G401.6 (cell line): ENCODE measurements at regions not wholly inside any gene's neighbourhood (a gene's known extent, or its start where the extent isn't known, plus 50 kb on each side); places are given as distances from the start of the nearest gene placed in this dataset.
"Not testable (repeated sequence)": the region's sequence is repeated elsewhere in the genome, so short reads cannot be mapped to it uniquely, and the experiment has no call there.

Experiments used
- FAIRE-seq: peaks from 2 replicates; lab custom pipeline; 2012; peaks lifted over from hg19 to GRCh38; lab: Jason Lieb, UNC

- no peak for FAIRE-seq
Measured at GRCh38 chr19:27876976-27877512, 1335.9 kb downstream of the UQCRFS1 start.

GRCh38 chr19:27876489-27876888 is 1336.5 kb downstream of the UQCRFS1 start:
- FAIRE-seq, result no peak

GRCh38 chr19:27872370-27872769 is 1340.6 kb downstream of the UQCRFS1 start:
- no peak for FAIRE-seq

- FAIRE-seq, result no peak
Measured at GRCh38 chr19:27870293-27870692, 1342.7 kb downstream of the UQCRFS1 start.

GRCh38 chr19:27868007-27868406 is 1344.9 kb downstream of the UQCRFS1 start:
- FAIRE-seq, result no peak

- no peak for FAIRE-seq
Measured at GRCh38 chr19:27865927-27866777, 1346.8 kb downstream of the UQCRFS1 start.

GRCh38 chr19:27861411-27861975 is 1351.5 kb downstream of the UQCRFS1 start:
- FAIRE-seq, result no peak

- no peak for FAIRE-seq
Measured at GRCh38 chr19:27860309-27860934, 1352.5 kb downstream of the UQCRFS1 start.

- no peak for FAIRE-seq
Measured at GRCh38 chr19:27859689-27860088, 1353.3 kb downstream of the UQCRFS1 start.

- no peak for FAIRE-seq
Measured at GRCh38 chr19:27858981-27859581, 1353.9 kb downstream of the UQCRFS1 start.

- not testable (repeated sequence) for FAIRE-seq
Measured at GRCh38 chr19:27852931-27853330, 1360.0 kb downstream of the UQCRFS1 start.

GRCh38 chr19:27851543-27852060 is 1361.3 kb downstream of the UQCRFS1 start:
- FAIRE-seq, result no peak

- no peak for FAIRE-seq
Measured at GRCh38 chr19:27851002-27851481, 1361.9 kb downstream of the UQCRFS1 start.

- FAIRE-seq, result no peak
Measured at GRCh38 chr19:27846944-27847343, 1366.0 kb downstream of the UQCRFS1 start.

GRCh38 chr19:27844261-27844660 is 1368.7 kb downstream of the UQCRFS1 start:
- FAIRE-seq, result no peak

- FAIRE-seq, result no peak
Measured at GRCh38 chr19:27843861-27844260, 1369.1 kb downstream of the UQCRFS1 start.

- no peak for FAIRE-seq
Measured at GRCh38 chr19:27833031-27833430, 1379.9 kb downstream of the UQCRFS1 start.

- no peak for FAIRE-seq
Measured at GRCh38 chr19:27828829-27829228, 1384.1 kb downstream of the UQCRFS1 start.

GRCh38 chr19:27824108-27824507 is 1388.8 kb downstream of the UQCRFS1 start:
- no peak for FAIRE-seq

- FAIRE-seq, result no peak
Measured at GRCh38 chr19:27822336-27822735, 1390.6 kb downstream of the UQCRFS1 start.

GRCh38 chr19:27821418-27822018 is 1391.4 kb downstream of the UQCRFS1 start:
- no peak for FAIRE-seq

GRCh38 chr19:27815985-27816384 is 1397.0 kb downstream of the UQCRFS1 start:
- FAIRE-seq, result no peak
